ENCODE measurements at regions not wholly inside any gene's neighbourhood (a gene's known extent, or its start where the extent isn't known, plus 50 kb on each side); places are given as distances from the start of the nearest gene placed in this dataset.

- TF ChIP-seq, protein P1, sequence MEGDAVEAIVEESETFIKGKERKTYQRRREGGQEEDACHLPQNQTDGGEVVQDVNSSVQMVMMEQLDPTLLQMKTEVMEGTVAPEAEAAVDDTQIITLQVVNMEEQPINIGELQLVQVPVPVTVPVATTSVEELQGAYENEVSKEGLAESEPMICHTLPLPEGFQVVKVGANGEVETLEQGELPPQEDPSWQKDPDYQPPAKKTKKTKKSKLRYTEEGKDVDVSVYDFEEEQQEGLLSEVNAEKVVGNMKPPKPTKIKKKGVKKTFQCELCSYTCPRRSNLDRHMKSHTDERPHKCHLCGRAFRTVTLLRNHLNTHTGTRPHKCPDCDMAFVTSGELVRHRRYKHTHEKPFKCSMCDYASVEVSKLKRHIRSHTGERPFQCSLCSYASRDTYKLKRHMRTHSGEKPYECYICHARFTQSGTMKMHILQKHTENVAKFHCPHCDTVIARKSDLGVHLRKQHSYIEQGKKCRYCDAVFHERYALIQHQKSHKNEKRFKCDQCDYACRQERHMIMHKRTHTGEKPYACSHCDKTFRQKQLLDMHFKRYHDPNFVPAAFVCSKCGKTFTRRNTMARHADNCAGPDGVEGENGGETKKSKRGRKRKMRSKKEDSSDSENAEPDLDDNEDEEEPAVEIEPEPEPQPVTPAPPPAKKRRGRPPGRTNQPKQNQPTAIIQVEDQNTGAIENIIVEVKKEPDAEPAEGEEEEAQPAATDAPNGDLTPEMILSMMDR (IDR thresholded peaks at IDR 0.05), result no peak
- TF ChIP-seq PHF8 (IDR thresholded peaks at IDR 0.05; ENCODE audit: borderline replicate concordance, low read depth), result no peak
- TF ChIP-seq ZNF302 (CRISPR knock-in tag; IDR thresholded peaks at IDR 0.05), result no peak
These were observed 1528.0 kb upstream of the TPTE start for GRCh38 chr21:8993284-8993942.

Data from A549 (cell line).